Fibroblast of the aortic adventitia (primary cell): ENCODE measurements at regions not wholly inside any gene's neighbourhood (a gene's known extent, or its start where the extent isn't known, plus 50 kb on each side); places are given as distances from the start of the nearest gene placed in this dataset.

ENCODE experiments used
- DNase-seq: peaks from one replicate; pipeline ENCODE4 v3.0.0-alpha.2; 2010; ENCODE audit warnings: low read depth
- H3K4me3 ChIP-seq: 2 replicates; pipeline ENCODE4 v1.5.1; 2011; ENCODE audit warnings: low read depth, mild to moderate bottlenecking, control low read depth, low read length, moderate library complexity
- TF ChIP-seq, protein P1 (sequence below): IDR thresholded peaks from 2 replicates; pipeline ENCODE4 v1.5.1; 2011; ENCODE audit warnings: mild to moderate bottlenecking, low read length, control low read depth, inconsistent platforms; ENCODE audit not compliant: insufficient read depth

DNA sequence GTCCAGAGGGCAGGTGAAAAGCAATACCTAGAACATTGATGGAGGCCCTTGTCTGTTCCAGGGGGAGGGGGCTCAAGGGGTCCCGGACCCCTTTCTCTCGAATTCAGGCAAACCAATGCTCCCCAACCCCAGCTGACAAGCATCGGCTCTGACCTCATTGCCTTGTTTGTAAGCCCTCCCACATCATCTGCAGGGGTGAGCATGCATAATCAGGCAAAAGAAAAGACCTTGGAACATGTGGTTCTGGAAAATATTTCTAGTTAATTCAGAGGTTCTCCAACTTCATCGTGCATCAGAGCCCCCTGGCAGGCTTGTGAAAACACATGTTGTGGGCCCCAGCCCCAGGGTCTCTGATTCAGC, 231.3 kb downstream of the TOMM20 start:
- no peak for DNase-seq
- TF ChIP-seq, protein P1, sequence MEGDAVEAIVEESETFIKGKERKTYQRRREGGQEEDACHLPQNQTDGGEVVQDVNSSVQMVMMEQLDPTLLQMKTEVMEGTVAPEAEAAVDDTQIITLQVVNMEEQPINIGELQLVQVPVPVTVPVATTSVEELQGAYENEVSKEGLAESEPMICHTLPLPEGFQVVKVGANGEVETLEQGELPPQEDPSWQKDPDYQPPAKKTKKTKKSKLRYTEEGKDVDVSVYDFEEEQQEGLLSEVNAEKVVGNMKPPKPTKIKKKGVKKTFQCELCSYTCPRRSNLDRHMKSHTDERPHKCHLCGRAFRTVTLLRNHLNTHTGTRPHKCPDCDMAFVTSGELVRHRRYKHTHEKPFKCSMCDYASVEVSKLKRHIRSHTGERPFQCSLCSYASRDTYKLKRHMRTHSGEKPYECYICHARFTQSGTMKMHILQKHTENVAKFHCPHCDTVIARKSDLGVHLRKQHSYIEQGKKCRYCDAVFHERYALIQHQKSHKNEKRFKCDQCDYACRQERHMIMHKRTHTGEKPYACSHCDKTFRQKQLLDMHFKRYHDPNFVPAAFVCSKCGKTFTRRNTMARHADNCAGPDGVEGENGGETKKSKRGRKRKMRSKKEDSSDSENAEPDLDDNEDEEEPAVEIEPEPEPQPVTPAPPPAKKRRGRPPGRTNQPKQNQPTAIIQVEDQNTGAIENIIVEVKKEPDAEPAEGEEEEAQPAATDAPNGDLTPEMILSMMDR: no peak
- H3K4me3 ChIP-seq: no peak overlapping the region

DNA sequence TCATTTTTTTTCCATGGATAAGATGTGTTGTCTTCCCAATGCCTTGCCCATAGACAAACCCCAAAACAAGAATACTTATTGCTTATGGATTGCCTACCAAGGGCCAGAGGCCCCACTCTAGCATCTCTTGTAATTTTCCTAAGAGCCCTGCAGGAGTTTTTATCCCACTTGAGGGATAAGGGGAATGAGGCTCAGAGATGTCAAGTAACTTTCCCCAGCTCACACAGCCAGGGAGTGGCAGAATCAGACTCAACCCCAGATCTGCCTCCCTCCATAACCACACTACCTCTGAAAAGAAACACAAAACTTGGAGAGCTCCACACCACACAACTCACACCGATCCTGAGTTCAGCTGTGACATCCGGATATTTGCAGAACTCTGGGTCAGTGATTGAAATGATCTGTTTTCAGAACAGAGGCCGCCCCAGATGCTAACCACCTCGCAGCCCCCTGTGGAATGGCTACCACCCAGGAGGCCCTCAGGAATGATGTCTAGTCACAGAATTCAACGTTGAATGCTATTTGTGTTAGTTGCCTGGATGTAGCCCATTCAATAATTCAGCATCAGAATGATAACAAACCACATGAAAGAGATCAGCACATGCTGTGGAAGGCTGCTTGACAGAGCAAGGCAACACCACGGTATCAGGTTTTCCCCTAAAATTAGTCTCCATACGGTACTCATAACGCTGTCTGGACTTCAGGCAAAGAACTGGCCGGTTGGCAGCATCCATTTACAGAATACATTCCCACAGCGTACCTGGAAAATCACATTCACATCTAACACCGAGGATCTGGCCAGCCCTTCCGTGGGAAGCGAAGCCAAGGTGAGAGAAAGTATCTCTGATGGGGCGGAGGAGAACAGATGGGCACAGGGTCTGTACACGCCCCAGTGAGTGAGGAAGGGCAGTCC, 231.9 kb downstream of the TOMM20 start:
- H3K4me3 ChIP-seq: no peak overlapping the region
- TF ChIP-seq, protein P1: no peak

DNA sequence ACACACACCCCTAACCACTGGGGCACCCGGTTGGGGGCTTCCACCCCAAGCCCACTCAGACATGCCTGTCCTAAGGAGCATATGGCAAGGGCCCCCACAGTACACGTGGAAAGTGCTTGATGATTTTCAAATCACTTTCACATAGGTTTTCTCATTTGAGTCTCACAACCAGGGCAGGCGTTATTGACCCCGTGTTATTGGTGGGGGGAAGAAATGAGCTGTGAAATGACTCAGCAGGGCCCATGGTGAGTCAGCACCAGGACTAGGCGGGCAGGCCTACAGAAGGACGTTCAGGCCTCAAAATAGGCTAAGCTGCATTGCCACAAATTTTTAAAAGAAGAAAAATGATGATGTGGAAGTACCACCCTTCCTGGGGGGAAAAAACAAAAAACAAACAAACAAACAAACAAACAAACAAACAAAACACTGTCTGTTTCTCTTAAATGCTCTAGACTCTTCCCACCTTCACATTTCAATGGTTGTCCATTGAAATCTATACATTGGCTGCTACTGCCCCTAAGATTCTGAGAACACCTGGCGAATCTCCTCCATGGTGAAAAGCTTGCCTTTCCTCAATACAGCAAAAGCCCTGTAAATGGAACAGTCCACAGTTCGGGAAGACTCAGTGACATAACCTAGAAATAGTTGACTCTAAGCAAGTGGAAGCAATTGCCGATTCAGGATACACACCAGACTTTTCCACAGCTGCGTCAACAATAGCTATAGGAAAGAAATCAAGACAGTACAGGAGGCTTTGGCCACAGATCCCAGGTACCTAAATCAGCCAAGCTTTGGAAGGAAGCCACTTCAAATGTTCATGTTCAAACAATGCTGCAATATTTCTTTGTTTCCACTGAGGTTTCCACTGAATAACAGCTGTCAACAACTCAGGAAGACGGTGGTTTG, 234.7 kb downstream of the TOMM20 start:
- TF ChIP-seq, protein P1: no peak
- DNase-seq: peak; percentile 49
- no peak overlapping the region for H3K4me3 ChIP-seq

More for the DNA sequence above, 231.9 kb downstream of the TOMM20 start:
- DNase-seq: no peak

DNA sequence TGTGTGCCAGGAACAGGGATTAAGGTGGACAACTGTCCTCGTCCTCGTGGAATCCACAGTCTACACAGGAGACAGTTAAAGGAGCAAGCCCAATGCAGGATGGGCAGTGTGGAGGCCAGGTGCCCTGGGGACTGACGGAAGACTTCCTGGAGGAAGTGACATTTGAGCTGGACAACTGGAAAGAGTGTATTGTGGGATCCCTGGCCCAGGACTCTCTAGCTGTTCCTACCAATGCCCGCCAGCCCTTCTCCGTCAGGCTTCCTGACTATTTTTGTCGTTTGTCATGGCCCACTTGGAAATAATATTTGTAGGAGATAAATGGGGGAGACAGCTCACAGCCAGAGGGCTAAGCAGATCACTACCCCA, 235.3 kb downstream of the TOMM20 start:
- no peak for DNase-seq
- no peak overlapping the region for H3K4me3 ChIP-seq
- TF ChIP-seq, protein P1: no peak

DNA sequence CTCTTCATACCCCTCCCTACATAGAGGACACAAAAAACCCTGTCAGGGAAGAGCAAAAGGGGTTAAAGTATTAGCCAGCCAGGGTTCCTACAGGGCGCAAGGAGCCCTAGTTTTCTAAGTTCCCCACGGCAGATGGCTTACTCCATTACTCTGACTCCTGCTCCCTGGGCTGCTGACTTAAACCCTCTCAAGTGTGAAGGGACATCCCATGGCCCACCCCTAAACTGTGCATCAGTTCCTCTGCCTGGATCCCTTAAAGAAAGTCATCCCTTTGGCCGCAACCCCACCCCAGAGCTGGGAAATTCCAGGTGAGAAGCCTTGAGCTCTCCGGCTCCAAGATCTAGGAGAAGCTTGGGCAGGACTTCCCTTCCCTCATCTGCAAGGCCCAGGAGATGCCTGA, 236.0 kb downstream of the TOMM20 start:
- no peak overlapping the region for H3K4me3 ChIP-seq
- no peak for DNase-seq
- TF ChIP-seq, protein P1: no peak

DNA sequence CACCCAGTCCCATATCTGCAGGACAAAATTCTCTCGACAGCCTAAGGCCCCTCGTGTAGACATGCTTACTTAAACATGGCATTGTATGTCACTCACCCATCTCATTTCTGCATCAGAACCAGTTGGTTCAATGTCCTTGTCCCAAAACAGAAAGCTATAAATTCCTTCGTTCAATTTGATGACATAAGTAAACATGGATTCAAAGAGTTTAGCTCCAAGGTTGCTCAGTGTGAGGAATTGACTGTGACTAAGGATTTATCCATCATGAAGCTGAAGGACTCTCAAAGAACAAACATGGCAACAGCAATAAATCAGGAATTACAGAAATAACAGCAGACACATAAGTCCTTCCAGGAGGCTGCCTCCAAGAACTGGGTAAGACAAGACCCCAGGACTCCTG, 237.2 kb downstream of the TOMM20 start:
- TF ChIP-seq, protein P1: no peak
- DNase-seq: no peak
- no peak overlapping the region for H3K4me3 ChIP-seq
